Nephron (organoid): ENCODE measurements at regions not wholly inside any gene's neighbourhood (a gene's known extent, or its start where the extent isn't known, plus 50 kb on each side); places are given as distances from the start of the nearest gene placed in this dataset.

Experiments
- H3K27ac Mint-ChIP-seq, 3 experiments: 2 replicates each; pipeline ENCODE4 v1.8.0; 2020; ENCODE audit warnings: mixed read lengths in 3 of 3, mild to moderate bottlenecking in 2 of 3, moderate library complexity in 1 of 3
- H3K27me3 Mint-ChIP-seq: 2 replicates; pipeline ENCODE4 v1.8.0; 2021; ENCODE audit warnings: low read depth, mild to moderate bottlenecking, moderate library complexity, mixed read lengths
- H3K36me3 Mint-ChIP-seq: 2 replicates; pipeline ENCODE4 v1.8.0; 2020; ENCODE audit warnings: low read depth, mixed read lengths
- H3K4me1 Mint-ChIP-seq: 2 replicates; pipeline ENCODE4 v1.8.0; 2020; ENCODE audit warnings: mixed read lengths
- H3K4me3 Mint-ChIP-seq, 3 experiments: 2 replicates each; pipeline ENCODE4 v1.8.0; 2020; ENCODE audit warnings: mild to moderate bottlenecking in 3 of 3, mixed read lengths in 3 of 3, moderate library complexity in 2 of 3
- H3K9me3 Mint-ChIP-seq: 2 replicates; pipeline ENCODE4 v1.8.0; 2020; ENCODE audit warnings: mixed read lengths
- CTCF ChIP-seq, 3 experiments: fragments of 200-600 bp; sonication (generic); IDR thresholded peaks; one replicate each; pipeline ENCODE4 v1.5.0; 2021; ENCODE audit warnings: antibody characterized with exemption in 3 of 3; ENCODE audit not compliant: unreplicated experiment in 3 of 3

GRCh38 chrX:9335251-9335650 lies 129.6 kb upstream of the TBL1X start:
- Mint-ChIP-seq H3K4me1 (peaks cover 56% of the 10 kb centered on the region), H3K27ac (peak overlapping the region in 1 of 3 experiments; percentile 86), H3K9me3 (peaks cover 4% of the 10 kb centered on the region), H3K36me3 (no peaks in the 10 kb centered on the region), H3K4me3 (no peak overlapping the region), H3K27me3 (no peaks in the 10 kb centered on the region)
- no peak for TF ChIP-seq CTCF (IDR thresholded peaks at IDR 0.05; ENCODE audit: unreplicated experiment in 3 of 3)

- H3K36me3 Mint-ChIP-seq, result no peaks in the 10 kb centered on the region
- no peak overlapping the region for H3K4me3 Mint-ChIP-seq
- H3K27ac Mint-ChIP-seq, result peak overlapping the region; percentile 82 to 92 (median 86)
- TF ChIP-seq CTCF (IDR thresholded peaks at IDR 0.05; ENCODE audit: unreplicated experiment in 3 of 3), result no peak
- no peaks in the 10 kb centered on the region for H3K27me3 Mint-ChIP-seq
- peaks cover 4% of the 10 kb centered on the region for H3K9me3 Mint-ChIP-seq
- peaks cover 68% of the 10 kb centered on the region for H3K4me1 Mint-ChIP-seq
Observed at GRCh38 chrX:9336456-9336855, 128.4 kb upstream of the TBL1X start.

GRCh38 chrX:9337046-9337445 lies 127.8 kb upstream of the TBL1X start:
- no peaks in the 10 kb centered on the region for H3K27me3 Mint-ChIP-seq
- peaks cover 4% of the 10 kb centered on the region for H3K9me3 Mint-ChIP-seq
- H3K4me1 Mint-ChIP-seq, result peaks cover 74% of the 10 kb centered on the region
- no peak for TF ChIP-seq CTCF (IDR thresholded peaks at IDR 0.05; ENCODE audit: unreplicated experiment in 3 of 3)
- H3K4me3 Mint-ChIP-seq, result no peak overlapping the region
- peak overlapping the region; percentile 82 to 92 (median 86) for H3K27ac Mint-ChIP-seq
- H3K36me3 Mint-ChIP-seq, result no peaks in the 10 kb centered on the region

- Mint-ChIP-seq H3K27ac (peak overlapping the region; percentile 41 to 80 (median 51)), H3K27me3 (no peaks in the 10 kb centered on the region), H3K4me1 (peaks cover 77% of the 10 kb centered on the region), H3K4me3 (no peak overlapping the region), H3K36me3 (no peaks in the 10 kb centered on the region), H3K9me3 (peaks cover 4% of the 10 kb centered on the region)
- TF ChIP-seq CTCF (IDR thresholded peaks at IDR 0.05; ENCODE audit: unreplicated experiment in 3 of 3), result no peak
Observed at GRCh38 chrX:9338986-9339385, 125.9 kb upstream of the TBL1X start.

GRCh38 chrX:9339603-9340491 lies 125.0 kb upstream of the TBL1X start:
- H3K36me3 Mint-ChIP-seq, result no peaks in the 10 kb centered on the region
- no peaks in the 10 kb centered on the region for H3K27me3 Mint-ChIP-seq
- peak overlapping the region in 2 of 3 experiments; percentile 54 to 56 for H3K4me3 Mint-ChIP-seq
- peaks cover 4% of the 10 kb centered on the region for H3K9me3 Mint-ChIP-seq
- peak overlapping the region; percentile 96 to 99 (median 97) for H3K27ac Mint-ChIP-seq
- TF ChIP-seq CTCF (IDR thresholded peaks at IDR 0.05; ENCODE audit: unreplicated experiment in 3 of 3), result no peak
- peaks cover 73% of the 10 kb centered on the region for H3K4me1 Mint-ChIP-seq
